Activated CD4-positive, alpha-beta T cell treated with anti-CD3 and anti-CD28 coated beads, Interleukin-2, amount 50 U/mL, for 1 hour (primary cell): ENCODE measurements at regions not wholly inside any gene's neighbourhood (a gene's known extent, or its start where the extent isn't known, plus 50 kb on each side); places are given as distances from the start of the nearest gene placed in this dataset.

Source experiments
- DNase-seq: peaks from one replicate; pipeline ENCODE4 v3.0.0-alpha.2; 2020

- DNase-seq = no peak
Measured at GRCh38 chr1:4553761-4554160, 100.6 kb upstream of the AJAP1 start.

- DNase-seq = no peak
Measured at GRCh38 chr1:4554271-4554865, 100.0 kb upstream of the AJAP1 start.

- DNase-seq = no peak
Measured at GRCh38 chr1:4557949-4558348, 96.5 kb upstream of the AJAP1 start.

DNA sequence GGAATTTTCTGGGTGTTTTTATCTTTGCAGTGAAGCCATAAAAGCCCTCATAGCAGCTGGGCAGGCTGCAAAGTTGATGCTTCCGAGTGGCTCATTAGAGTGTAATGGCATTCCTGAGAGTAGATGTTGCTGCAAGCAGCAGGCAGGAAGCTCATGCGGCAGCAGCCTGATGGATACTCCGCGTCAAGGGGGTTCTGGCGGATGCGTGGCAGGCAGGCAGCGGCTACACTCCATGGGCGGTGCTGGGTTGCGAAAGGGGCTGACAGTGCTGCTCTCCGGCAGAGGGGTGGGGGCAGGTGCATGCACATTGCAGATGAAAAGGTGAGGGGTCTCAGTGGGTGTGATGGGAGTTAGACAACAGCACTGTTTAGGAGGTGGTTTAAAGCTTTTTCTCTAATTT lies 93.2 kb upstream of the AJAP1 start:
- no peak for DNase-seq

DNA sequence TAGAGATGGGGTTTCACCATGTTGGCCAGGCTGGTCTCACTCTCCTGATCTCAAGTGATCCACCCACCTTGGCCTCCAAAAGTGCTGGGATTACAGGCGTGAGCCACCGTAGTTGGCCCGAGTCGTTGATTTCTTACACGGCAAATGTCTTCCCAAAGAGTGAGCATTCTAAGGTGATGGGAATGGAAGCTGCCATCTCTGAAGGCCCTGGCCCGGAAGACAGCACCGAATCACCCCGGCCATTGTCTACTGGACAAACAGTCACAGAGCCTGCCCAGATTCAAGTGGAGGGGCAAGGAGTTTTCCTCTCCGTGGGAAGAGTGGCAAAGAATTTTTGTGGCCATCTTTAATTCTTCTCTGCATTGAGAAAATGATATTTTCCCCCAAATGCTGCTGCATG lies 92.1 kb upstream of the AJAP1 start:
- DNase-seq = no peak

GRCh38 chr1:4563586-4563985 lies 90.8 kb upstream of the AJAP1 start:
- no peak for DNase-seq

- no peak for DNase-seq
Measured at GRCh38 chr1:4564051-4564450, 90.4 kb upstream of the AJAP1 start.

DNA sequence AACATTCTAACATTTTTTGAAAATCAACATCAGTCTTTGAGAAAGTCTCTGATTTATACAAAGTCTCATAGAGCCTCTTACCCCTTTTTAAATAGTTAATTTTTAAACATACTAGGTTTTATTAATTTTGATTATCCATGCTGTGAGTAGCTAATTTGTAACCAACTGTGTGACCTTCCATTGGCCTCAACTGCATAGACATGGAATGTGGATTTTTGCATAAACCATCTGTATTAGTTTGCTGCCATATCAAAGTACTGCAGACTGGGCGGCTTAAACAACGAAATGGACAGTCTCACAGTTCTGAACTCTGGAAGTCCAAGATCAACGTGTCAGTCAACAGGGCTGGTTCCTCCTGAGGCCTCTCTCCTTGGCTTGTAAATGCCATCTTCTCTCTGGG lies 89.2 kb upstream of the AJAP1 start:
- DNase-seq = no peak

DNA sequence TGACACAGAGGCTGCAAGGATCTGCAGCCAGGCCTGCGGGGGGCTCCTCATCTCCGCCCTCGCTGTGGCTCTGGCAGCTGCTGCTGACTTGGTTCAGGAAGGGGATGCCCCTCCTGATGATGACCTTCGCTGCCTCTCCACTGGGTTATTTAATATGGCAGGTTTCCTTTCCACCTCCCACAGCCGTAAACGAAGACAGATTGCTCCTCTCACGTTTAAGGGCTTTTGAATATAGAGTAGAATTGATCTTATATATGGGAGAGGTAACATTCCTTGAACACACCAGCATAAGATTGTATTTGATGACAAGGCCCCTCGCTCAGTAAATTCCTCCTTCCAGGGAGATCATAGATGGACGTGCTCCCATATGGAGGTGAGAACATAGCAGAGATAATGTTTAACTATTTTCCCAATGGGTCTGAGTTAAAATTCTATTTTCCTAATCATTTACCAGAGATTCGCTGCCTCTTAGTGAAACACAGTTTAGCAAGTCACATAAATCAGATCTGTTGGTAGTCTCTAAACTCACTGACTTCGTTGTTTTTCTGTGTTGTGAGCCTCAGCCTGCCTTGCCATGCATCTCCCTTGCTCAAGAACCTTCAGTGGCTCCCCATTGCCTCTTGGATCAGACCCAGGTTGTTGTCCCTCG lies 88.5 kb upstream of the AJAP1 start:
- no peak for DNase-seq

DNA sequence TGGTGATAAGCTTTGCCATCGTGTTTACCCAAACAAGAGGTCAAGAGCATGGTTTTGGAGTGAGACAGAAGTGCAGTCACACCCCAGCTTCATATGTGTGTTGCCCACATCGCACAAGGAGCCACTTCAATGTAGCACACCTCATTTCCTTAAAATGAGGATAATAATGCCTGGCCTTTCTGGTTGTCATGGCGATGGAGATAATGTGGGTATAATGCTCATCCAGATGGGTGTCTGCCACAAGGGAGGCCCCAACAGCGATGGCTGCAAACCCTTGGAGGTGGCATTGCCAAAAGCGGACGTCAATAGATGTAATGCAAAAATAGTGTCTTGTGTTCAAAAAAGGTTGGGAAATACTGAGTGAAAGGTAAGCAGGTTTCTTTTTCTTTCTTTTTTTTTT lies 83.1 kb upstream of the AJAP1 start:
- DNase-seq = no peak

DNA sequence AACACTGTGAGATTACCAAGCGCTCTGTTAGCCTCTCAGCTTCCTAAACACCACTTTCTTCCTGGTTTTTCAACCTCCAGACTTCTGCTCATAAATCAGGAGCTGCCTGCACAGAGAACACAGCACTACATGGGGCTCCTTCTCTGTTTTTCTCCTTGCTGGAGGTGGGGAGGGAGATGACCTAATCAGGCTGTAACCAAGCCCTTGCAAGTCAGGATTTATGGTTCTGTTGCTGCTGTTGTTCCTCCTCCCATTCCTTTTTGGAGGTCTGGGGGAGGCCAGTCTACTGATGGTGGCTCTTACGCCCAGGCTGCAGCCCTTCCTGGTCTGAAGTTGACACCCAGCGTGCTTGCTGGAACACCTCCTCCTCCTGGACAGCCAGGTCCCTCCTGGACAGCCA lies 80.9 kb upstream of the AJAP1 start:
- DNase-seq = no peak

DNA sequence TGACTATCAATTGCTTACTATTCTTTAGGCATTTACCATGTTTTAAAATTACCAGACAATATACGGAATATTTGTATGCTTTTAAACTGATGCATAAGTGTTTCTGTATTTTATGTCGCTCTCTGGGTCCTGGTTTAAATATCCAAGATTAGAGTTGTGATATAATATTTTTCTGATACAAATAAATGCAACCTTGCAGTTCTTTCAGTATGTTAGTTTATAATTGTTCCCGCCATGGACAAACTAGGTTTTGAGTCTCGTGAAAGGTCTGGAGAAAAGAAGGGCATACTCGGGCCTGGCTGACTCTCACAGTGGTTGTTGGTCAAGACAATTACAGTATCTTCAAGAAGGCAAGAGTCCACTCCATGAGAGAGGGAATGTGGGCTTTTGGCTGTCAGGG lies 72.6 kb upstream of the AJAP1 start:
- DNase-seq = no peak

DNA sequence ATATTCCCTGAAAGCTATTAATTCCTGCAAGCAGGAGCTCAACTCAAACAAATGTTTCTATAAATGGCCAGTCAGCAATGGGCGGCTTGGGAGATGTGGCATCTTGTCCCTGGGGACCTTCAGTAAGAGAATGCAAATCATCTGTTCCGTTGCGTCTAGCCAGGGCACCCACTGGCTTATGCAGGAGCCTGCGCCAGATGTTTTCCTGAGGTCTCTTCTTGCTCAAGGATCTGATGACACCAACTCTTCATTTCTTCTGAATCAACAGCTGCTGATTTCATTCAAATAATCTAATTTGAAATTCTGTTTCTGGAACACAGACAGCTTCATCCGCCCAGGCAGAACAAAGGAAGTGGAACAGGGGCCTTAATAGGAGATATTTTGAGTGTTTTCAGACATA lies 70.0 kb upstream of the AJAP1 start:
- no peak for DNase-seq

DNA sequence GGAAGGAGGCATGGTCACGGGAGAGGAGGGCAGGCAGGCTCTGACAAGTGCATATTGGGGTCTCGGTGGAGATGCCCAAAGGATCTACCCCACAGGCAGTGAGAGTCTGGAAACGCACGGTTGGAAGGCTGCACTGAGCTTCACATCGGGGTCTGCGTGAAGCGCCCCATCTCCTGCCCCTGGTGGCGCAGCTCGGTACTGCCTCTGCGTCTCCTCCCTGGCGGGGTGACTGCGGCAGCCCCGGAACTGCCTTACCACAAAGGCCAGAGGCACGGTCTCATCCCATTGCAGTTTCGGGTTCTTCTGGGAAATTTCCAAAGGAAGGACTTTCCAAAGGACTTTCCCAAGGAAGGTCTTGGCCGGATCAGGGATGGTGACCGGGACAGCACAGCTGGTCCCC lies 69.2 kb upstream of the AJAP1 start:
- peak; percentile 20 for DNase-seq

- DNase-seq = no peak
Measured at GRCh38 chr1:4585705-4586104, 68.7 kb upstream of the AJAP1 start.

DNA sequence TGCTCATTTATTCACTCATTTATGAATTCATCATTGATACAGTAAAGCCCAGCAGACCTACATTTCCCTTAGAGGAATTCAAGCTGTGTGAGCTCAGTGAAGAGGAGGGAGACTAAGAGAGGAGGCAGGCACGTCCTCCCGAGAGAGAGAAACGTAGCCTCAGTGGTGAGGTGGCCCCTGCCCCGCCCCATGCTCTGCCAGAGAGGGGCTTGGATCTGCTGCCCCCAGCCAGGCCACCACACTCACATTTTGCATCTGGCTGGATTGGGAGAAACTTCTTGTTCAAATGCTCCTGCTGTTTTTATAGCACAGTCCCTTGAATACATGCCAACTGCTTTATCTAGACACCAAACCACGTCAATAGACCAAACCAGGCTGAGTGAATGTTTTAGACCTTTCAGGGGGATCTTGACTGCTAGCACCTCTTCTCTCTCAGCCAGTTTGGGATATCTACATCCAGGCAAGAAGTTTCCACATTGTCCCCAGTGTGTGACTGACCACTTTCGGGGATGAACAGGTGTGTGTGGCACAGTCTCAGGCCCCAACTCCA lies 67.7 kb upstream of the AJAP1 start:
- no peak for DNase-seq

GRCh38 chr1:4587721-4588120 lies 66.7 kb upstream of the AJAP1 start:
- no peak for DNase-seq

- DNase-seq = no peak
Measured at GRCh38 chr1:4590756-4591155, 63.7 kb upstream of the AJAP1 start.

DNA sequence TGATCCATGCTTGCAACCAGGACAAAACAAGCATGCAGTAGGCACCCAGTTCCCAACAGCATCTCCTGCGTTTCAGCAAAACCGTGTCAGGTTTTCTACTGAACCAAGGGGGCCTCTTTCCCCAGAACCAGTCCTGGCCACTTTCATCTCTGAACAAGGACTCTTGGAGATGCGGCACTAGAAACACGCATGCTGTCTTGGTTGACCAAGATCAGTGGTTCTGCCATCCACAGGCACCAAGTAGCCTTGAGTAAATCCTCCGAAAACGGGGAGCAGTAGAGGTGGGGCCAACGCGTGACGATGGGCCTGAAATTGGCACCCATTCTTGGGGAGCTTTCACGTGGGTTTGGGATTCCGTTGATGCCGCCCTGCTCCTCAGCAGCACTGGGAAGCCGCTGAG lies 62.5 kb upstream of the AJAP1 start:
- DNase-seq = no peak

DNA sequence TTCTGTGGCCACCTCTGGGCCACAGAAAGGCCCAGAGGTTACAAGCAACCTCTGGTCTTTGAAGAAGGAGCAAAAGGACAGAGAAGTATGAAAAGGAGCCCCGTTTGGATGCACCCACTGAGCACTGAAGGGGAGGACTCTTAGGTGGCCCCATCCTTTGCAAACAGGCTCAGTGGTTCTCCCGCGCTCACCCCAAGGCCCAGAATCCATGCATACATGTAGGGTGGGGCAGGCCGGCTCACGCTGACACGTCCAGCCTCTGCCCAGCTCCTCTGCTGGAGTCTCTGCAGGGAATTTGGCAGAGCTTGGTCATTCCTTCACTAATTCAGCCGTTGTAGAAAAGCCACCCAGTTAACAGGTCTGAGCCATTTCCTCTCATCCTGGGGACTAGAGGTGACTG lies 61.3 kb upstream of the AJAP1 start:
- DNase-seq = no peak

DNA sequence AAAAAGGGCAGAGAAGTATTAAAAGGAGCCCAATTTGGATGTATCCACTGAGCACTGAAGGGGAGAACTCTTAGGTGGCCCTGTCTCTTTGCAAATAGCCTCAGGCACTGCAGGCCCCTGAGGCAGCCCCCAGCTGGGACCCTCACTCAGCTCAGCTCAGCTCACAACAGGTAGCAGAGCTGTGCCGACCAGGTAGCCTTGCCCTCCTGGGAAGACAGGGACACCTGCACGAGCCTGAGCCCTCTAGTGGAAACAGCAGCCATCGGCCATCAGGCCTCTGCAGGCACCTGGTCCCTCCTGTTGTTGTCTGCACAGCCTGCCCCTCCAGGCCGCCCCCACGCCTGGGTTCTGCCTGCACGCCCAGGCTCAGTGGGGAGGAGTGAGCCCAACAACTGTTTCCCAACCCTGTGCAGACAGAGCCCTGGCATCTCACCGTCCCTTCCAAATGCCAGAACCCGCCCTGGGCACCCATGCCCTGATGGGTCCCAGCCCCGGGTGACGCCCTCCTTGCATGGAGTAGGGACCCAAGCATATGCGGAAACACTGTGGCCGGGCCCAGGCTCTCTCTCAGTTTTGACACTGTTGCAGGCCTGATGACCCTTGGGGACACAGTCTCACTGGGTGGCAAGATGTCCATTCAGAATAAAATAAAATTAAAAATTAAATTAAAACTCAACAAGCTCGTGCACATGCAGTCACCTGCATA lies 60.0 kb upstream of the AJAP1 start:
- DNase-seq = no peak

GRCh38 chr1:4595341-4596225 lies 58.8 kb upstream of the AJAP1 start:
- DNase-seq = no peak

DNA sequence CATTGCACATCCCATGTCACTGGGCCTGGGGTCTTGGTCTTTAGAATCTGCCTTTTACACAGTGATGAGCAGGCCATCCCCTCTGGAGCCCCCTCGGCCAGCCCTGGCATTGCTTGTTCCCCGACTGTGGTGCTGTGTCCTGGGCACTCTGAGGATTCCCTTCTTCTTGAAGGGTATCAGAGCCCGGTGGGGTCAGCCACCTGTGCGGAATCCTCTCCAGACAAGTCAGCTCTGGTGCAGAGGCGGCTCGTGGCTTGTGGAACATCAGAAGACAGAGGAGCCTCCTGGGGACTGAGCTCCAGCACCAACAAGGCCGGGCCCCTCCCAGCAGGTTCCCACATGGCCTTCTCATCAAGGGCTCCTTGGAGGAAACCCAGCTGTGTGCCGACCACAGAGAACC lies 57.9 kb upstream of the AJAP1 start:
- DNase-seq = no peak
